Endothelial cell (in vitro differentiated cells): ENCODE measurements at regions not wholly inside any gene's neighbourhood (a gene's known extent, or its start where the extent isn't known, plus 50 kb on each side); places are given as distances from the start of the nearest gene placed in this dataset.

Source experiments
- DNase-seq: peaks from one replicate; pipeline ENCODE4 v3.0.0; 2021; ENCODE audit warnings: low spot score
- H3K27ac Mint-ChIP-seq: one replicate; pipeline ENCODE4 v1.8.0; 2021; ENCODE audit warnings: mixed read lengths, inconsistent platforms; ENCODE audit not compliant: unreplicated experiment
- H3K27me3 Mint-ChIP-seq: one replicate; pipeline ENCODE4 v1.8.0; 2021; ENCODE audit warnings: mild to moderate bottlenecking, moderate library complexity, mixed read lengths, inconsistent platforms; ENCODE audit not compliant: unreplicated experiment
- H3K36me3 Mint-ChIP-seq: one replicate; pipeline ENCODE4 v1.8.0; 2021; ENCODE audit warnings: mild to moderate bottlenecking, low read depth, mixed read lengths, inconsistent platforms; ENCODE audit not compliant: unreplicated experiment
- H3K4me1 Mint-ChIP-seq: one replicate; pipeline ENCODE4 v1.8.0; 2021; ENCODE audit warnings: mild to moderate bottlenecking, mixed read lengths, inconsistent platforms; ENCODE audit not compliant: unreplicated experiment
- H3K4me3 Mint-ChIP-seq: one replicate; pipeline ENCODE4 v1.8.0; 2021; ENCODE audit warnings: mild to moderate bottlenecking, mixed read lengths, inconsistent platforms; ENCODE audit not compliant: unreplicated experiment
- H3K9me3 Mint-ChIP-seq: one replicate; pipeline ENCODE4 v1.8.0; 2021; ENCODE audit warnings: mixed read lengths, inconsistent platforms; ENCODE audit not compliant: unreplicated experiment
- CTCF ChIP-seq: fragments of 200-600 bp; sonication (generic); IDR thresholded peaks from one replicate; pipeline ENCODE4 v1.5.0; 2021; ENCODE audit warnings: antibody characterized with exemption; ENCODE audit not compliant: unreplicated experiment

DNA sequence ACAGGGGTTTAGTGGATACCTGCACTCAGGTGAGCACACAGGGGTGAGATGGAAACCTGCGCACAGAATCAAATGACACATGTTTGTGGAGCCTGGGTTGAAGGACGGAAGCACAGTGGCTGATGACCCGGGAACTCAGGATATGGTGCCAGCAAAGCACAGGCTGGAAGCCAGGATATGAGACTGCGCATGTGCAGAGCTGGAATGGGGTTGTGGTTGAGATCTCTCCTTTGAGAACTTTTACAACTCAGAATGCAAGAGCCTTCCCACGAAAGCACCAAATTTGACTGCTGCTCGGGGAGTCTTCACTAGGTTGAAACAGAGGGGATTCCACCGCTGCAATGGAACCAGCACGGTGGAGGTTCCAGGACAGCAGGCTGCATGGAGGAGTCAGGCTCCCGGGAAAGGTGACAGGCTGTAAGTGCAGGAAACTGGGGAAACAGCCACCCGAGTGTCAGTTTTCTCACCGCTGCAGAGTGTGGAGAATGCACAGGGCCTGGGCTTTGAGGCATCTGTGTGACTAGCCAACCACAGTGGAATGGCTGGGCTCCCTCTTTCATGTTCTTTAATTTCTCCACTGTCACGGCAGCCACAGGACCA is 133.4 kb upstream of the TCERG1L start:
- H3K4me1 Mint-ChIP-seq, result no peaks in the 10 kb centered on the region
- no peak overlapping the region for H3K27ac Mint-ChIP-seq
- H3K9me3 Mint-ChIP-seq, result peaks cover 54% of the 10 kb centered on the region
- DNase-seq, result no peak
- peaks cover 6% of the 10 kb centered on the region for H3K27me3 Mint-ChIP-seq
- TF ChIP-seq CTCF, result no peak
- peaks cover 4% of the 10 kb centered on the region for H3K36me3 Mint-ChIP-seq
- H3K4me3 Mint-ChIP-seq, result no peak overlapping the region

DNA sequence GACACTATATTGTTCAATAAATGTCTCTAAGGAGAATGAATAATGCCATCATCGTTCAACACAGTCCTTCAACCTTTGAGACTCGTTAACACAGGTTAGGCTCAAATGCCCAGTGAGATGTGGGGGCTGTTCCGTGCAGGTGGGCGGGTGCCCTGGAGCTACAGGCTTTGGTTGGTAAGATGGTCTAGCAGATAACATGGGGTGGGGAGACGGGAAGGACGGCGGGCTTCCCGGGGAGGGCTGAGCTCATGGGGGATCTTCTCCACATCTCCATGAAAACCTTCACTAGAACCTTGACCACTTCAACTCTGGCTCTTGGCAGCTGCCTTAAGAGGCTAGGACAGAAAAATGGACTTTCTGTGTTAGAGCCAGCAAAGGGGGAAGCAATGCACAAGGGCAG is 134.1 kb upstream of the TCERG1L start:
- peaks cover 6% of the 10 kb centered on the region for H3K27me3 Mint-ChIP-seq
- no peaks in the 10 kb centered on the region for H3K4me1 Mint-ChIP-seq
- H3K9me3 Mint-ChIP-seq, result peaks cover 49% of the 10 kb centered on the region
- no peak for TF ChIP-seq CTCF
- no peak overlapping the region for H3K4me3 Mint-ChIP-seq
- DNase-seq, result no peak
- H3K36me3 Mint-ChIP-seq, result no peaks in the 10 kb centered on the region
- H3K27ac Mint-ChIP-seq, result no peak overlapping the region

GRCh38 chr10:131446171-131446570 is 134.7 kb upstream of the TCERG1L start:
- no peak for DNase-seq
- H3K4me3 Mint-ChIP-seq, result no peak overlapping the region
- H3K4me1 Mint-ChIP-seq, result no peaks in the 10 kb centered on the region
- no peak for TF ChIP-seq CTCF
- no peaks in the 10 kb centered on the region for H3K36me3 Mint-ChIP-seq
- peaks cover 49% of the 10 kb centered on the region for H3K9me3 Mint-ChIP-seq
- peaks cover 6% of the 10 kb centered on the region for H3K27me3 Mint-ChIP-seq
- H3K27ac Mint-ChIP-seq, result no peak overlapping the region

DNA sequence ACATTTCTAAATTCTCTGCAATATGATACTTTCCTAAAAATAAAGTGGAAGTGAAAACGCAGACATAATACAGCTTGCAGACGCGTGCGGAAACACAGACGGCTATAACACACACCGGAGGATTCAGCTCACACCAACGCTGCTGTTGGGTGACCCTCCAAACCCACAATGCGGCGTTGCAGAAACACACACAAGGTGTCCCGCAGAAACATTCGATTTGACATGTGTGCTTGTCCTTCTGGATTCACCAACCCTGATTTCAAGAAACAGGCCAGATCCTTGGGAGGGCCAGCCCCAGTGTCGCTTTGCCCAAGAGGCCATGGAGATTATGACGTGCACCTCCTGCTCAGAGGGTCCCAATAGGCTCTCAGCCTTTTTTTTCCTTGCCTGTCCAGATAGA is 136.7 kb upstream of the TCERG1L start:
- H3K4me1 Mint-ChIP-seq, result no peaks in the 10 kb centered on the region
- no peak overlapping the region for H3K27ac Mint-ChIP-seq
- peaks cover 47% of the 10 kb centered on the region for H3K9me3 Mint-ChIP-seq
- no peak for TF ChIP-seq CTCF
- H3K36me3 Mint-ChIP-seq, result no peaks in the 10 kb centered on the region
- H3K27me3 Mint-ChIP-seq, result peaks cover 10% of the 10 kb centered on the region
- DNase-seq, result no peak
- H3K4me3 Mint-ChIP-seq, result no peak overlapping the region

DNA sequence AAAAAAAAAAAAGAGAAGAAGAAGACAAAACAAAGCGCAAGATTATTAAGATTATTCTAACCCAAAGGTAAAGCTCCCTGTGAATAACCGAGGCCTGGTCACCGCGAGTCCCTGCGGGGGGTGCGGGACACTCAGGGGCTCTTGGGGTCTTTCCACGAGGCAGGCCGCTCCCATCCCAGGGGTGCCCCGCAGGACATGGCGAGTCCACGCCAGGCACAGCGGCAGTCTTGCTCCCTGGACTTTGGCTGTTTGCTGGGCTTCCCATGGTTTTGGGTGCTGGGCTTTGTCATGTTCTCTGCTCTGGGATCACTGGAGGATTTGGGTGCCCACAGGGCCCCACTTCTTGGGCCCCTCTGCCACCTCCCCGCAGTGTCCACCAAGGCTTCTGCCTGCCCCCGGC is 137.4 kb upstream of the TCERG1L start:
- Mint-ChIP-seq H3K4me1 (no peaks in the 10 kb centered on the region), H3K27ac (no peak overlapping the region), H3K36me3 (no peaks in the 10 kb centered on the region), H3K4me3 (no peak overlapping the region), H3K27me3 (peaks cover 10% of the 10 kb centered on the region), H3K9me3 (peaks cover 47% of the 10 kb centered on the region)
- no peak for DNase-seq
- TF ChIP-seq CTCF, result no peak
